CD4-positive, alpha-beta memory T cell (primary cell): ENCODE measurements at regions not wholly inside any gene's neighbourhood (a gene's known extent, or its start where the extent isn't known, plus 50 kb on each side); places are given as distances from the start of the nearest gene placed in this dataset.

Experiments
- CTCF ChIA-PET: fragments of 350-600 bp; sonication (Branson Sonifier 250); formaldehyde crosslinking; loops from one replicate; lab custom pipeline; 2021; ENCODE audit warnings: inconsistent platforms; ENCODE audit not compliant: partially characterized antibody; lab: Charles Lee
- POLR2A ChIA-PET: fragments of 350-600 bp; sonication (Branson Sonifier 250); formaldehyde crosslinking; loops from one replicate; lab custom pipeline; 2021; ENCODE audit not compliant: partially characterized antibody; lab: Charles Lee
- DNase-seq, 5 donors: peaks; one replicate each; pipeline versions ENCODE4 v3.0.0 to v3.0.0-alpha.2; 2020 to 2022; ENCODE audit warnings: mixed read lengths in 1 of 5
- H3K27ac ChIP-seq: one replicate; pipeline ENCODE4 v1.7.0; 2013; ENCODE audit warnings: low read depth, low read length
- H3K27me3 ChIP-seq: 2 replicates; pipeline ENCODE4 v1.7.0; 2013; ENCODE audit warnings: mild to moderate bottlenecking, low read length, moderate library complexity; ENCODE audit not compliant: insufficient read depth
- H3K36me3 ChIP-seq: 2 replicates; pipeline ENCODE4 v1.7.0; 2013; ENCODE audit warnings: mild to moderate bottlenecking, low read length, moderate library complexity; ENCODE audit not compliant: insufficient read depth
- H3K4me1 ChIP-seq: 2 replicates; pipeline ENCODE4 v1.7.0; 2013; ENCODE audit warnings: mild to moderate bottlenecking, low read length, moderate library complexity; ENCODE audit not compliant: insufficient read depth
- H3K4me3 ChIP-seq, 2 donors: one replicate each; pipeline ENCODE4 v1.7.0; 2013; ENCODE audit warnings: low read length in 2 of 2, mild to moderate bottlenecking in 1 of 2
- H3K9me3 ChIP-seq, 2 donors: one replicate each; pipeline ENCODE4 v1.7.0; 2013; ENCODE audit warnings: low read length in 2 of 2, control low read depth in 1 of 2; ENCODE audit not compliant: control insufficient read depth in 1 of 2
- H3K27ac Mint-ChIP-seq, 7 donors: one replicate each; pipeline ENCODE4 v1.8.0; 2020 to 2021; ENCODE audit warnings: mixed read lengths in 7 of 7, mild to moderate bottlenecking in 6 of 7, inconsistent platforms in 3 of 7, moderate library complexity in 3 of 7
- H3K27me3 Mint-ChIP-seq, 2 donors: one replicate each; pipeline ENCODE4 v1.8.0; 2020 to 2021; ENCODE audit warnings: mixed read lengths in 2 of 2
- H3K36me3 Mint-ChIP-seq, 2 donors: one replicate each; pipeline ENCODE4 v1.8.0; 2020 to 2021; ENCODE audit warnings: mixed read lengths in 2 of 2, inconsistent platforms in 1 of 2, mild to moderate bottlenecking in 1 of 2
- H3K4me1 Mint-ChIP-seq, 4 donors: one replicate each; pipeline ENCODE4 v1.8.0; 2020 to 2021; ENCODE audit warnings: mixed read lengths in 4 of 4, mild to moderate bottlenecking in 1 of 4
- H3K4me3 Mint-ChIP-seq, 8 donors: one replicate each; pipeline ENCODE4 v1.8.0; 2020 to 2021; ENCODE audit warnings: mixed read lengths in 8 of 8, mild to moderate bottlenecking in 7 of 8, moderate library complexity in 6 of 8, inconsistent platforms in 3 of 8
- H3K9me3 Mint-ChIP-seq, 8 donors: one replicate each; pipeline ENCODE4 v1.8.0; 2020 to 2021; ENCODE audit warnings: mixed read lengths in 8 of 8, mild to moderate bottlenecking in 5 of 8, inconsistent platforms in 3 of 8, moderate library complexity in 1 of 8
- intact Hi-C: fragments of 100-400 bp; cut with micrococcal nuclease; formaldehyde crosslinking; loops from one replicate; pipeline ENCODE4 v1.15.1; 2023

- intact Hi-C loops: no loop called here
- no peaks in the 10 kb centered on the region for H3K4me1 ChIP-seq
- peaks cover 8 to 16% (median 11%) of the 10 kb centered on the region in 4 donors for H3K4me1 Mint-ChIP-seq
- ChIA-PET POLR2A (no interaction called here), CTCF (no interaction called here)
- no peak overlapping the region for H3K4me3 ChIP-seq
- H3K27me3 ChIP-seq: no peaks in the 10 kb centered on the region
- DNase-seq: peak in 1 of 5 donors; percentile 3
- no peaks in the 10 kb centered on the region for H3K9me3 ChIP-seq
- peak overlapping the region in 1 of 7 donors; percentile 22 for H3K27ac Mint-ChIP-seq
- H3K4me3 Mint-ChIP-seq: peak overlapping the region; percentile 27 to 83 (median 61)
- H3K36me3 Mint-ChIP-seq: no peaks in the 10 kb centered on the region
- H3K36me3 ChIP-seq: no peaks in the 10 kb centered on the region
- peaks cover 0 to 3% (median 0%) of the 10 kb centered on the region in 8 donors for H3K9me3 Mint-ChIP-seq
- H3K27ac ChIP-seq: no peak overlapping the region
- peaks cover 23 to 24% of the 10 kb centered on the region in 2 donors for H3K27me3 Mint-ChIP-seq
These were observed 1175.3 kb downstream of the GATA3 start for GRCh38 chr10:9229702-9230244.

- intact Hi-C loops: no loop called here
- ChIA-PET POLR2A (no interaction called here), CTCF (no interaction called here)
- H3K27me3 ChIP-seq: no peaks in the 10 kb centered on the region
- H3K36me3 ChIP-seq: no peaks in the 10 kb centered on the region
- peak overlapping the region in 2 of 8 donors; percentile 30 to 79 for H3K4me3 Mint-ChIP-seq
- no peak overlapping the region for H3K4me3 ChIP-seq
- no peaks in the 10 kb centered on the region for H3K36me3 Mint-ChIP-seq
- H3K9me3 Mint-ChIP-seq: peaks cover 0 to 3% (median 0%) of the 10 kb centered on the region in 8 donors
- peaks cover 23% of the 10 kb centered on the region in 2 donors for H3K27me3 Mint-ChIP-seq
- no peak overlapping the region for H3K27ac Mint-ChIP-seq
- no peaks in the 10 kb centered on the region for H3K4me1 ChIP-seq
- no peaks in the 10 kb centered on the region for H3K9me3 ChIP-seq
- DNase-seq: no peak
- no peak overlapping the region for H3K27ac ChIP-seq
- H3K4me1 Mint-ChIP-seq: peaks cover 8 to 16% (median 11%) of the 10 kb centered on the region in 4 donors
These were observed 1176.1 kb downstream of the GATA3 start for GRCh38 chr10:9230625-9231024.

GRCh38 chr10:9234191-9234590, 1179.7 kb downstream of the GATA3 start:
- no peak for DNase-seq
- Histone ChIP-seq H3K4me3 (no peak overlapping the region), H3K4me1 (no peaks in the 10 kb centered on the region), H3K27me3 (no peaks in the 10 kb centered on the region), H3K27ac (no peak overlapping the region), H3K9me3 (no peaks in the 10 kb centered on the region), H3K36me3 (no peaks in the 10 kb centered on the region)
- H3K27ac Mint-ChIP-seq: no peak overlapping the region
- peaks cover 0 to 3% (median 0%) of the 10 kb centered on the region in 8 donors for H3K9me3 Mint-ChIP-seq
- intact Hi-C loops: no loop called here
- CTCF ChIA-PET: no interaction called here
- H3K4me3 Mint-ChIP-seq: no peak overlapping the region
- POLR2A ChIA-PET: no interaction called here
- peaks cover 12 to 31% of the 10 kb centered on the region in 2 donors for H3K27me3 Mint-ChIP-seq
- H3K36me3 Mint-ChIP-seq: no peaks in the 10 kb centered on the region
- peaks cover 6 to 15% (median 11%) of the 10 kb centered on the region in 4 donors for H3K4me1 Mint-ChIP-seq

- Histone ChIP-seq H3K9me3 (no peaks in the 10 kb centered on the region), H3K27me3 (no peaks in the 10 kb centered on the region), H3K4me3 (no peak overlapping the region), H3K27ac (no peak overlapping the region), H3K4me1 (no peaks in the 10 kb centered on the region), H3K36me3 (no peaks in the 10 kb centered on the region)
- POLR2A ChIA-PET: no interaction called here
- no peak overlapping the region for H3K4me3 Mint-ChIP-seq
- no peaks in the 10 kb centered on the region for H3K36me3 Mint-ChIP-seq
- H3K27me3 Mint-ChIP-seq: peaks cover under 1 to 16% of the 10 kb centered on the region in 2 donors
- CTCF ChIA-PET: interaction anchor here (0.7 kb wide), 1 partner anchor 1148 kb away, joined by 3 read pairs; no protein-coding TSS in a partner anchor
- no peaks in the 10 kb centered on the region for H3K9me3 Mint-ChIP-seq
- DNase-seq: no peak
- H3K27ac Mint-ChIP-seq: no peak overlapping the region
- H3K4me1 Mint-ChIP-seq: no peaks in the 10 kb centered on the region
- intact Hi-C loops: no loop called here
These were observed 1183.6 kb downstream of the GATA3 start for GRCh38 chr10:9238041-9238440.

- peaks cover 7 to 12% of the 10 kb centered on the region in 2 donors for H3K27me3 Mint-ChIP-seq
- intact Hi-C loops: no loop called here
- Histone ChIP-seq H3K4me3 (no peak overlapping the region), H3K9me3 (no peaks in the 10 kb centered on the region), H3K27me3 (peaks cover 6% of the 10 kb centered on the region), H3K27ac (no peak overlapping the region), H3K36me3 (no peaks in the 10 kb centered on the region), H3K4me1 (no peaks in the 10 kb centered on the region)
- H3K4me3 Mint-ChIP-seq: no peak overlapping the region
- POLR2A ChIA-PET: no interaction called here
- H3K36me3 Mint-ChIP-seq: no peaks in the 10 kb centered on the region
- no peaks in the 10 kb centered on the region for H3K4me1 Mint-ChIP-seq
- DNase-seq: no peak
- H3K27ac Mint-ChIP-seq: no peak overlapping the region
- no peaks in the 10 kb centered on the region for H3K9me3 Mint-ChIP-seq
- CTCF ChIA-PET: no interaction called here
These were observed 1184.8 kb downstream of the GATA3 start for GRCh38 chr10:9239298-9239697.

GRCh38 chr10:9243941-9244411, 1189.5 kb downstream of the GATA3 start:
- Histone ChIP-seq H3K9me3 (no peaks in the 10 kb centered on the region), H3K27ac (no peak overlapping the region), H3K4me1 (no peaks in the 10 kb centered on the region), H3K36me3 (no peaks in the 10 kb centered on the region), H3K4me3 (no peak overlapping the region), H3K27me3 (peaks cover 7% of the 10 kb centered on the region)
- no peaks in the 10 kb centered on the region for H3K4me1 Mint-ChIP-seq
- H3K27ac Mint-ChIP-seq: no peak overlapping the region
- ChIA-PET CTCF (no interaction called here), POLR2A (no interaction called here)
- H3K27me3 Mint-ChIP-seq: peaks cover 14 to 23% of the 10 kb centered on the region in 2 donors
- intact Hi-C loops: no loop called here
- DNase-seq: no peak
- H3K4me3 Mint-ChIP-seq: no peak overlapping the region
- H3K9me3 Mint-ChIP-seq: peaks cover 0 to 1% (median 0%) of the 10 kb centered on the region in 8 donors
- H3K36me3 Mint-ChIP-seq: no peaks in the 10 kb centered on the region

GRCh38 chr10:9244864-9245263, 1190.4 kb downstream of the GATA3 start:
- H3K36me3 Mint-ChIP-seq: no peaks in the 10 kb centered on the region
- H3K9me3 Mint-ChIP-seq: peaks cover 0 to 1% (median 0%) of the 10 kb centered on the region in 8 donors
- no peaks in the 10 kb centered on the region for H3K9me3 ChIP-seq
- H3K27ac Mint-ChIP-seq: no peak overlapping the region
- H3K4me3 ChIP-seq: no peak overlapping the region
- peaks cover 7% of the 10 kb centered on the region for H3K27me3 ChIP-seq
- H3K27ac ChIP-seq: no peak overlapping the region
- CTCF ChIA-PET: interaction anchor here (0.7 kb wide), 1 partner anchor 1288 kb away, joined by 3 read pairs; no protein-coding TSS in a partner anchor
- no peaks in the 10 kb centered on the region for H3K36me3 ChIP-seq
- no peaks in the 10 kb centered on the region for H3K4me1 ChIP-seq
- DNase-seq: no peak
- POLR2A ChIA-PET: no interaction called here
- no peaks in the 10 kb centered on the region for H3K4me1 Mint-ChIP-seq
- H3K27me3 Mint-ChIP-seq: peaks cover 14 to 23% of the 10 kb centered on the region in 2 donors
- no peak overlapping the region for H3K4me3 Mint-ChIP-seq
- intact Hi-C loops: no loop called here
